Lung (tissue), 11 donors: ENCODE measurements at regions not wholly inside any gene's neighbourhood (a gene's known extent, or its start where the extent isn't known, plus 50 kb on each side); places are given as distances from the start of the nearest gene placed in this dataset.

Experiments used
- ATAC-seq: fragments of 200-7000 bp; cut with Tn5 transposase; one replicate; pipeline ENCODE4 v1.9.1; 2020; ENCODE audit warnings: moderate number of reproducible peaks; ENCODE audit not compliant: insufficient read depth, low FRiP score
- DNase-seq, 3 donors: peaks; one replicate each; pipeline ENCODE4 v3.0.0-alpha.2; 2013 to 2017
- H3K27ac ChIP-seq, 2 donors: one replicate each; pipeline ENCODE4 v1.5.1; 2013; ENCODE audit warnings: mild to moderate bottlenecking in 2 of 2, moderate library complexity in 2 of 2, control low read depth in 1 of 2, inconsistent platforms in 1 of 2, low read depth in 1 of 2, low read length in 1 of 2
- H3K27me3 ChIP-seq, 3 donors: one replicate each; pipeline ENCODE4 v1.5.1; 2013; ENCODE audit warnings: low read length in 2 of 3; ENCODE audit not compliant: control insufficient read depth in 3 of 3, insufficient read depth in 3 of 3
- H3K36me3 ChIP-seq, 4 donors: one replicate each; pipeline ENCODE4 v1.5.1; 2013; ENCODE audit warnings: low read length in 4 of 4, mild to moderate bottlenecking in 1 of 4, moderate library complexity in 1 of 4; ENCODE audit not compliant: control insufficient read depth in 4 of 4, insufficient read depth in 4 of 4
- H3K4me1 ChIP-seq, 5 donors: one replicate each; pipeline ENCODE4 v1.5.1; 2013; ENCODE audit warnings: low read length in 5 of 5, mild to moderate bottlenecking in 2 of 5, moderate library complexity in 1 of 5; ENCODE audit not compliant: control insufficient read depth in 5 of 5, insufficient read depth in 5 of 5
- H3K4me3 ChIP-seq: one replicate; pipeline ENCODE4 v1.5.1; 2013; ENCODE audit warnings: mild to moderate bottlenecking, control low read depth, moderate library complexity
- H3K9ac ChIP-seq, 2 donors: one replicate each; pipeline ENCODE4 v1.5.1; 2013; ENCODE audit warnings: low read length in 2 of 2, control low read depth in 1 of 2; ENCODE audit not compliant: insufficient read depth in 1 of 2
- H3K9me3 ChIP-seq, 4 donors: one replicate each; pipeline ENCODE4 v1.5.1; 2013; ENCODE audit warnings: low read length in 3 of 4, mild to moderate bottlenecking in 1 of 4, moderate library complexity in 1 of 4; ENCODE audit not compliant: control insufficient read depth in 4 of 4, insufficient read depth in 3 of 4
- CTCF ChIP-seq: IDR thresholded peaks from 2 replicates; pipeline ENCODE4 v1.5.1; 2012; ENCODE audit warnings: mild to moderate bottlenecking; ENCODE audit errors: control extremely low read depth, extremely low read depth
- WGBS, 2 donors: extraction: QIAGEN DNeasy Blood & Tissue Kit; methylation state at CpG; one replicate each; pipeline ENCODE4 v1.1.7; 2013; 5-methylcytosine and 5-hydroxymethylcytosine counted together
- donor health status: control.
- donor health status: control.
- donor health status: Bipolar disorder and iron deficiency.
- donor health status: healthy.
- donor health status: DM: yes; HTN: yes; CAD: no.

DNA sequence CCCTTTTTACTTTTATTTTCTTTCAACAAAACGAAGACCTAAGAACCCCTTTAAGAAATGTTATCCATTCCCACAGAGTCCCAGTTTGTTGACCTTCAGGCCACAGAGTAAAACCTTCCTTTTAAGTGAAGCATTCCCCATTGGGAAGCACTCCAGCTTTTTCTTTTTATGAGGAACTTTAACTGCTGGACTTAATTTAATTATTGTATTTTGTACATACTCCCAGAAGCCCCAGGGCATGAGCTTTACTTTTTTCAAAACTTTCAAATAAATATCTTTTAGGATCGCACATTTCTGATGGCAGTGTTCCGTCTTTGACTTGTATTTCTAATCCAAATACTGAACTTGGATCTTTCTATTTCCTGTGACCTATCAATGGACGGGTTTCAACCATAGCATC, 68.9 kb downstream of the ZIC5 start:
- Histone ChIP-seq H3K9ac (no peak overlapping the region), H3K27me3 (peaks cover 0 to 10% (median 0%) of the 10 kb centered on the region in 3 donors), H3K4me3 (no peak overlapping the region), H3K27ac (no peak overlapping the region), H3K4me1 (peaks cover 0 to 2% (median 0%) of the 10 kb centered on the region in 5 donors), H3K36me3 (no peaks in the 10 kb centered on the region), H3K9me3 (peaks cover 0 to 3% (median 0%) of the 10 kb centered on the region in 4 donors)
- ATAC-seq, result no peak
- no peak for TF ChIP-seq CTCF
- no peak for DNase-seq
- WGBS, 2 donors, result 72 to 92% methylated on average over 4 of the region's 4 CpGs

DNA sequence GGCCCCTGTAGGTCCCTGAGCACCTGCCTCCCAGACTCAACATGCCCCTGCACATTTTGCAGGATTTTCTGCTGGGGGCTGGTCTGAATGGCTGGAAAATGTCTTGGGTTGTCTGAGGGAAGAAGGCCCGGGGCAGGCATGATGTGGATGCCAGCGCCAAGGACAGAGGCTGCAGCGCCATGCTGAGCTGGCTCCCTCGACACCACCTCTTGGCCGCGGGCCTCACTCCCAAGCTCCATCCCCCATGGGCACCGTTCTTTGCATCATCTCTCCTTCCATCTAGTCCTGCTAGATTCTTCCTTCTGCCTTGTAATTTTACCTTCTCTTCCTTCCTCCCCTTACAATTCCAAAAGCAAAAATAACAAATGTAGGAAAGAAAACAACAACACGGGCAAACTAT, 70.6 kb downstream of the ZIC5 start:
- no peak for TF ChIP-seq CTCF
- no peak for DNase-seq
- Histone ChIP-seq H3K4me1 (peaks cover 0 to 6% (median 0%) of the 10 kb centered on the region in 5 donors), H3K27me3 (peaks cover 0 to 13% (median 8%) of the 10 kb centered on the region in 3 donors), H3K4me3 (no peak overlapping the region), H3K36me3 (no peaks in the 10 kb centered on the region), H3K9ac (no peak overlapping the region), H3K9me3 (peaks cover 0 to 2% (median 0%) of the 10 kb centered on the region in 4 donors), H3K27ac (no peak overlapping the region)
- no peak for ATAC-seq
- 93 to 94% methylated on average over 8 of the region's 8 CpGs for WGBS, 2 donors

- Histone ChIP-seq H3K27me3 (peaks cover 2 to 33% (median 28%) of the 10 kb centered on the region in 3 donors), H3K27ac (no peak overlapping the region), H3K9me3 (peaks cover 0 to 2% (median 0%) of the 10 kb centered on the region in 4 donors), H3K4me3 (no peak overlapping the region), H3K4me1 (peaks cover 0 to 11% (median 0%) of the 10 kb centered on the region in 5 donors), H3K36me3 (no peaks in the 10 kb centered on the region), H3K9ac (no peak overlapping the region)
- WGBS, 2 donors, result 87 to 90% methylated on average over 7 of the region's 7 CpGs
- DNase-seq (no peak), ATAC-seq (no peak)
- no peak for TF ChIP-seq CTCF
Measured at GRCh38 chr13:99898421-99898820, 73.1 kb downstream of the ZIC5 start.

GRCh38 chr13:99897076-99897440, 74.5 kb downstream of the ZIC5 start:
- H3K27ac ChIP-seq, result no peak overlapping the region
- H3K36me3 ChIP-seq, result no peaks in the 10 kb centered on the region
- H3K9ac ChIP-seq, result no peak overlapping the region
- ATAC-seq, result no peak
- DNase-seq, result no peak
- peaks cover 0 to 10% (median 0%) of the 10 kb centered on the region in 5 donors for H3K4me1 ChIP-seq
- peaks cover 2 to 40% (median 28%) of the 10 kb centered on the region in 3 donors for H3K27me3 ChIP-seq
- peaks cover 0 to 2% (median 0%) of the 10 kb centered on the region in 4 donors for H3K9me3 ChIP-seq
- no peak overlapping the region for H3K4me3 ChIP-seq
- TF ChIP-seq CTCF, result no peak
- WGBS, 2 donors, result 87 to 88% methylated on average over 7 of the region's 7 CpGs
